HG02852 (cell line): ENCODE measurements at regions not wholly inside any gene's neighbourhood (a gene's known extent, or its start where the extent isn't known, plus 50 kb on each side); places are given as distances from the start of the nearest gene placed in this dataset.
"Not testable (repeated sequence)": the region's sequence is repeated elsewhere in the genome, so short reads cannot be mapped to it uniquely, and the experiment has no call there.

Experiments used
- ATAC-seq: cut with Tn5 transposase; IDR thresholded peaks from one replicate; pipeline ENCODE4 v1.9.1; 2021; ENCODE audit warnings: mild to moderate bottlenecking, moderate library complexity; ENCODE audit not compliant: unreplicated experiment

DNA sequence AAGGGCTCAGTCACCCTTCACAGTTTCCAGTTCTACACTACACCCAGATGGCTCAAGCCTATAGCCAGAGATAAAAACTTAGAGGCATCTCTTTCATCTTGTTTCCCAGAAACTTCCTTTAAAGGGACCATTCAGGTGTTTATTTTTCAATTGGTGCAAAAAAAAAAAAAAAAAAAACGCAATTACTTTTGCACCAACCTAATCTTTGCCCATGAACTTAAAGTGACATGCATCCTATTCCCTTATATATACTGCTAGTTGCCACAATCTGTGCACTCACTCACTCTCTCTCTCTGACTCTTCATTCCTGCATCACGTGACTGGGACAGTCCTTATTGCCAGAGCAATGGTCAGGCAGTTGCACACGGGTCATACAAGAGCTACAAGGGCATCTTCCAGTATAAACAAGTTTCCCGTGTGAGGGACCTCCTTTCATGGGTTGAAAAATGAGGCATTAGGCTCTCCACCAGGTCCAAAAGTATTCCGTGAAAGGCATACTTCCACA, 789.4 kb downstream of the EPHA4 start:
- ATAC-seq, result no peak

DNA sequence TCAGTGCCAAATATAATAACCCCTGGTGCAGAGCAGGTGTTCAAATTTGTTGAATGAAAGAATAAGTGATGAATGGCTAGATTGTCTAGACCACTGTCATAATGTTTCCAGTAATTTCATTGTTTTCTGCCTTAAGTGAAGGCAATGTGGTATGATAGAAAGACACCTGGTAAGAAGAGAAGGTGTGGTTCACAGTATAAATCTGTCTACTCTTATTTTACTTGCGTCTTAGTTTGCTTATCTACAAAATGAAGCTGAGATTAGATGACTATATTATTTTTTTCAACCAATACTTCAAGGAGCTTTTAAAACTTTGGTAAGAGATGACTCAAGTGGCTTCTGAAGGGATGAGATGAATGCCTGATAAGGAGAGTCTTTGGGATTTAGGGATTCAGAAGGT, 788.4 kb downstream of the EPHA4 start:
- ATAC-seq, result no peak

DNA sequence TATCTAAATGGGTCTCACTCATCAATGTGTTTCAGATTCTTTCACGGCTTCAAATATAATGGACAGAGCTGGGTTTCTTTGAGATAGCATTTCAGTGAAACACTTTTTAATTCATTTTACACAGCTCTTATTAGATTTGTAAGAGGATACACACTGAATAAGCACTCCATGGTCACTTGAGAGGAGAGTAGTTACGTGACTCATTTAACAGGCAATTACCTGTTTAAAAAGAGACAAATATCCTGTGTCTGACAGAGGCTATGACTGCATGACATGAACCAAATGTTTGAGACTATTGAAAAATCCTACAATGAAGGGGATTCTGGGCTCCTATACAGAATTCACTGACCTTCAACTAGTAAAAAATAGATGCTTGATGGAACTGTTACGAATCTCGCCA, 786.9 kb downstream of the EPHA4 start:
- ATAC-seq, result no peak

GRCh38 chr2:220786216-220786615, 785.9 kb downstream of the EPHA4 start:
- ATAC-seq, result no peak

DNA sequence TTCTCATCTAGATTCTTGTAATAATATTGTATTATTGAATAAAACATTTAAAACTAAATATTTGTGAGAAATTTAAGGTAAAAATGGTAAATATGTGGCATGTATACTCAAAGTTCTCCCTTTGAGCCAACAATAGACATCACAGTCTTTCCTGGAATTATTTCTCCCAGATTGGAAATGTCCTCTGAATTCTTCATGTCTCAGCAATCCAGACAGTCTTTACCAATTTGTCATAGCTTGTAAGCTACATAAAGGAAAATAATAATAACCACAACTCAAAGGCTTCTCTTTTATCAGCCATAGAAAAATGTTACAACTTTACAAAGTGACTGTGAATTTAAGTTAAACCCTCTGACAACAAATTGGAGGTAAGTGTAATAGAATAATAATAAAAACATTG, 784.9 kb downstream of the EPHA4 start:
- no peak for ATAC-seq

GRCh38 chr2:220789961-220790360, 782.1 kb downstream of the EPHA4 start:
- no peak for ATAC-seq

GRCh38 chr2:220795705-220796104, 776.4 kb downstream of the EPHA4 start:
- no peak for ATAC-seq

- no peak for ATAC-seq
These were observed 761.0 kb downstream of the EPHA4 start for GRCh38 chr2:220811115-220811514.

DNA sequence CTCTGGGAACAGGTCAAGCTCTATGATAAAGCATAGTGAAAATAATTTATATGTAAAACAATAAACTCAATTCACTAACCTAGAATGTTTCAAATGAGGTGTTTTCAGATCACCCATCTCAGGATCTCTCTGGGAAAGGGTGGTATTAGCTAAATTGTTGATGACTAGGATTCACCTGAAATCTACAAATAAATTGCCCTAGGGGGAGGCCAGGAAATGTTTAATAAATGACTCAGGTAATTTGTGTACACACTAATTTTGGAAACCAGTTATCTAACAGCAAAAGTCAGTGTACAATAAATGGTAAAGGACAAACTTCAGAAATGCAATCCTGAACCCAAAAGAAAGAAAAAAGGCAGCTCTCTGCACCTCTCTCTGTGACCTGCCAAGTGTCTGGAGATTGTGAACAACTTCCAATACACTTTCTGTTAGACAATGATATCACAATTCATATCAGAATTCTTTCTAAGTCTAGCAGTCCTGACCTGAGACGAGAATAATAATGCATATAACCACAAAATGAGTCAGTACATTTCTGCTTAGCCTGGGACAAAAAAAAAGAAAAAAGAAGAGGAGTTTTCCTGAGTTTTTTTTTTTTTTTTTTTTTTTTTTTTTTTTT, 760.0 kb downstream of the EPHA4 start:
- ATAC-seq, result no peak

DNA sequence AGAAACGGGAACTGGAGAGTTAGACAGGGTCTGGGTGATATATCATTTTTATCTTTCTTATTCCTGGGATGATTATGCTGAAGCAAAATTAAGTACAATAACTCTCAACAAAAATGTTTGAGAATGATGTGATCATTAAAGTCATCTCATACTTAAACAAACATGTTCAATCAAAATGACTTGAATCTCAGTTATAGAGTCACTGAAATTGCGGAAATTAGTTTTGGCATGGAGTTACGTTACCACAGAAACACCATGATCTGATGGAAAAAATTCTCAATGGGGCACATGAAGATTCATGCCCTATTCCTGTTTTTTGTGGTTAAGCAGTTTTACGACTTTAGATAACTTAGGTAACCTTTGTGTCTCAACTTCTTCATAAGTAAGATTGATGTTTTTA, 757.7 kb downstream of the EPHA4 start:
- ATAC-seq, result no peak

DNA sequence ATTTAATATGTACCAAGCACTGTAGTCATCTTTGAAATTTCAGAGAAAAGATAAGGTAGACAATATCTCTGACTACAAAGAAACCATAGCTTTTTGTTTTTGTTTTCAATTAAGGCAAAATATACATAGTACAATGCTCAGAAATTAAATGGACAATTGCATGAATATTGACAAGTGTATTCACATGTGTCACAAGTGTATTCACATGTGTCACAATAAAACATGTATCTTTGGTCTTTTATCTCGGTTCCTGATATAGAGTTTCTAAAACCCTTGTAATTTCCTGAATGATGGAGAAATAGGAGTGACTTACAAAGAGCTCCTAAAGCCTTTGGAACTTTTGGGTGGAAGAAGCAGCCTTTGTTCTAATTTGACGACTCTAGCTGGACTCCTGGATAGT, 756.4 kb downstream of the EPHA4 start:
- ATAC-seq, result no peak

DNA sequence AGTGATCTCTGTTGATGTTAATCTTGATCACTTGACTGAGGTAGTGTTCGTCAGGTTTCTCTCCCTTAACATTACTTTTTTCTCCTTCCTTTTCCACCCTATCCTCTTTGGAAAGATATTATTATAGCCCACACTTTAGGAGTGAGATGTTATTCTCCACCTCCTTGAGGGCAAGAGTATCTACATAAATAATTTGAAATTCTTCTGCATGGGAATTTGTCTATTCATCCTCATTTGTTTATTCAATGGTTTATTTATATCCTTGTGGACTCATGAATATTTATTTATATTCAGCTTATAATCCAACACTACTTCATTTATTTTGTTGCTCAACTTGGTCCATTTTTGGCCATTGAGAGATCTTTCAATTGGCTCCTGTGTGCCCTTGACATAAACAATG, 750.4 kb downstream of the EPHA4 start:
- no peak for ATAC-seq

DNA sequence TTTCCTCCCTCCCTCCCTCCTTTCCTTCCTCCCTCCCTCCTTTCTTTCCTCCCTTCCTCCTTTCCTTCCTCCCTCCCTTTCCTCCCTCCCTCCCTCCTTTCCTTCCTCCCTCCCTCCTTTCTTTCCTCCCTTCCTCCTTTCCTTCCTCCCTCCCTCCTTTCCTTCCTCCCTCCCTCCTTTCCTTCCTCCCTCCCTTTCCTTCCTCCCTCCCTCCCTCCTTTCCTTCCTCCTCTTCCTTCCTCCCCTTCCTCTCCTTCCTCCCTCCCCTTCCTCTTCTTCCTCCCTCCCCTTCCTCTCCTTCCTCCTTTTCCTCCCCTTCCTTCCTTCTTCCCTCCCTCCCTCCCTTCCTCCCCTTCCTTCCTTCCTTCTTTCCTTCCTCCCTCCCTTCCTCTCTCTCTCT, 748.5 kb downstream of the EPHA4 start:
- not testable (repeated sequence) for ATAC-seq

DNA sequence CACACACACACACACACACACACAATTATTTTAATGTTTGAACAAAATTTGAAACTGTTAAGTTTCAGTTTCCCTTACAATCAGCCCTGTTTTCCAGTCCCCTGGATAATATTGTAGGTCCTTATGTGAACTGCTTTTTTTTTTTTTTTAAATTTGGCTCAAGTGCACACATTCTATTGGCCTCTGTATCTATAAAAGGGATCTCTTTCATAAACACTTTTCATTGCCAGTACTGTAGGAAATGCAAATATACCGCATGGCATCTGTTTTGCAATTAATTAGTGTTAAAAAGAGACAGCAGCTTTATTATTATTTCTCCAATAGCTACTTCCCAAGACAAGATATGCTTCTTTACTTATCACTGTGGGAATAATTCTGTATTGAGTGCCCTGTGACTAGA, 738.7 kb downstream of the EPHA4 start:
- ATAC-seq, result no peak

DNA sequence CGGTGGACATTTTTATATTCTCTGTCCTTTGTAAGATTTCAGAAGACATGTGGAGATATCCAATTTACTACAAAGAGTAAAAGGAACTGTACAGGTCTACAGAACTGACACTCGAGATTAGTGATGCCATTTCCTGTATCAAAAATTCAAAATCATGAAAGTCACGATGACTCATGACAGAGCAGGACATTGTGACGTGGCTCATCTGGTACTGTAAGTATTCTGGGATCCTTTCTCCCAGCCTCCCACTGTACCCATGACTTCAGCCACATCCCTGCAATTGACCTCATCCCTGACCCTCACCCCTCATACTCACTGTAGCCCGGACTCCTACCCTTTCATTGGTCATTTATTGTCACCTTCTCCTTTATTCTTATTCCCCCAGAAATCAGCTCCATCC, 736.5 kb downstream of the EPHA4 start:
- no peak for ATAC-seq

- ATAC-seq, result no peak
These were observed 734.9 kb downstream of the EPHA4 start for GRCh38 chr2:220837226-220837625.

GRCh38 chr2:220842901-220843665, 729.0 kb downstream of the EPHA4 start:
- no peak for ATAC-seq

GRCh38 chr2:220845766-220846273, 726.3 kb downstream of the EPHA4 start:
- no peak for ATAC-seq

DNA sequence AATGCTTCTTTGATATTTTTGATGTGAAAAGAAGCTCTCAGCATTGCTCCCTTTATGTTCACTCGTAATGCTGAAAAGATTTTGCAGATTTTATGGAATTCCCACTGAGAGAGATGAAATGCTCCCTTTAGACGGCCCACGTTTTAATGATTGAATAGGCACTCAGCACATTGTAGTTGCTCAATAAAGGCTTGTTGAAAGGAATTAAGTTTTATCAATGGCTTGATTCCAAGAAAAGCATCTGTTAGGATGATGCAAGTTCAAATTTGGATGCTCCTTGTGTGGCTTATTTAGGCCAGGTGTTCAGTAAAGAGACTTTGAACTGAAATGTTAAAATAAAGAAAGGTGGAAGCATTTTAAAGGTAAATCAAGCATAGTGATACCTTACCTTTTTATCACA, 725.1 kb downstream of the EPHA4 start:
- no peak for ATAC-seq

DNA sequence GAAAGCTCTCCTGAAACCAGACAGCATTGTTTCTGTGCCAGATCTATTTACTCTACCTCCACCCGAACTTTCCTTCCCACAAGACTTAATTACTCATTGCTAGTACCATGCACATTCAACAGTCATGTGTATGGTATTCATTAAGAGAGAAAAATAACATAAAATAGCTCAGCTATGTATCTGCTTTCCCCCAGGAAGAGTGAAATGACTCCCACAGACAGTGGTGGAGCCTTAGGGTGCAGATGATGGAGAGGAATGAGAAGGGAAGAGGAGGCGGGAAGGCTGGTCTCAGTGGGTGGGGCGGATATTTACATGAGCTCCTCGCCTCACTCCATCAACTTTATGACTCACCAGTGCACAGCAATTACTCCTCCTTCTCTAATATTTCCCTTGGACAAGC, 724.5 kb downstream of the EPHA4 start:
- no peak for ATAC-seq

DNA sequence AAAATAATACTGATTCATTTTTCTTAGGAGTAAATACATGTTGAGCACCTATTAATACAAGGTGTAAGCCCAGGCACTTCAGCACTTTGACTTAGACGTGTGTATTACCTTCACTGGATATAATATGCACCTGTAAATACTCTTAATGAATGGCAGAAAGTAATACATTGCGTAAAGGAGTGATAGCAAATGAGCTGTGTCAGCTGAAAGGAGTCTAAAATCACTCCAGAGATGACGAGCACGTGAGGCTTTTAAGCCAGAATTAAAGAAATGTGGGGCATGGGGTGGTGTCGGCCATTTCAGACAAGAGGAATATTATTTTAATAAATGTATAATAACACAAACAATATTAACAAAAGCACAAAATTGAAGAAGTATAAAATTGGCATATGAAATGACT, 722.7 kb downstream of the EPHA4 start:
- no peak for ATAC-seq

DNA sequence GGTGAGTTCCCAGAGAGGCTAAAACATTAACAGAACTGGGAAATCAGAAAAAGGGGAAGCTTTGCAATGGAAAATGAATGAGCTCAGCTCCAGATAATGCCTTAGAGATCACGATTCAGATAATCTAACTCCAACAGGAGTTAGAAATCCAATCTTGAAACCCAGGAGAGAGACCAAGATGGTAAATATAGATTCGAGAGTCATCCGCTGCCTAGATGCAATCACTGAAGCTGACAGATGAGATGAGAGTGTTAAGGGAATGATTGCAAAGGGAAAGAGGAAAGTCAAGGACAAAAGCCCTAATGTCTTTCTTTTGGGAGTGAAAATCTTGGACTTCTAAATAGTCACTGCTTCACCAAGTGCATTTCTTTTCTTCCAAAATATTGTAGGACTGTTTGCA, 722.0 kb downstream of the EPHA4 start:
- ATAC-seq, result no peak
